Posterior cingulate gyrus (tissue), 11 donors: ENCODE measurements at regions not wholly inside any gene's neighbourhood (a gene's known extent, or its start where the extent isn't known, plus 50 kb on each side); places are given as distances from the start of the nearest gene placed in this dataset.

ENCODE experiments used
- DNase-seq, 10 donors: peaks; one replicate each; pipeline versions ENCODE4 v3.0.0 to v3.0.0-alpha.2; 2020 to 2021; ENCODE audit warnings: mixed read lengths in 3 of 10
- intact Hi-C: fragments of 100-400 bp; cut with DNase I; formaldehyde crosslinking; loops from one replicate; pipeline ENCODE4 v1.15.1; 2023

DNA sequence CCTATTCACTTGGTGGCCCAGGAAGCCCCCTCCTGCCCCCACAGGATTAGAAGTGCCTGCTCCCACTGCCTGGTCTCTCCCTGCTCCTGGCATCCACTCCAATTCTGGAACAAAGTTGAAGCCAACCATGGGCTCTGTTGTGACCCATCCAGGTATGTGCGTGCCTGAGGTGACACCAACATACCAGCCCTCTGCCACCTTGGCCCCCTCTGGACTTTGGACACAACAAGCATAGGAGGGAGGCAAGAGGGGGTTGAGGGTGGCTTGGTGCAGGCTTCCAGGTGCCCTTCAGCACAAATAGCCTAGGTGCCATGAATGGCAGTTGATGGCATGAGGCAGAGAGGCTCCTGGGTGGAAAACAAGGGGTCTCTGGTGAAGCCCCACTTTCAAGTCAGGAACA lies 600.9 kb downstream of the SI start:
- peak in 1 of 10 donors; percentile 44 for DNase-seq
- intact Hi-C loops, result no loop called here

GRCh38 chr3:164476631-164477030 lies 601.7 kb downstream of the SI start:
- intact Hi-C loops, result no loop called here
- no peak for DNase-seq

DNA sequence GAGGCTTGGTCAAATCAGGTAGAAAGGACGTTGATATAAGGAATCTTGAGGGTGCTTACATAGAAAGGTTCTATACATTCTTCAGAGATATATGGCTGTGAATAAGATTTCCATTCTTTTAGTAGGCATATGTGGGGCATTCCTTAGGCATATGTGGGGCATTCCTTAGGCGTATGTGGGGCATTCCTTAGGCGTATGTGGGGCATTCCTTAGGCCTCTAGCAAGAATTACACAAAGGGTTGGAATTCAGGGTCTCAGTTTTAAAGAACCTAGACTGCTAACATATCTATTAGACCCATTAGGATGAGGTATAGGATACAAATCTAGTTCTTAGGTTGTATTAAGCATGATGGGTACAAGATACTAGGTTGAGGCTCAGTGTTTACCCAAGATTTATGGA lies 607.8 kb downstream of the SI start:
- intact Hi-C loops, result no loop called here

GRCh38 chr3:164468055-164468454 lies 610.2 kb downstream of the SI start:
- no peak for DNase-seq
- intact Hi-C loops, result no loop called here

More for the DNA sequence above, 607.8 kb downstream of the SI start:
- no peak for DNase-seq

GRCh38 chr3:164467007-164467406 lies 611.3 kb downstream of the SI start:
- DNase-seq, result no peak
- intact Hi-C loops, result no loop called here

DNA sequence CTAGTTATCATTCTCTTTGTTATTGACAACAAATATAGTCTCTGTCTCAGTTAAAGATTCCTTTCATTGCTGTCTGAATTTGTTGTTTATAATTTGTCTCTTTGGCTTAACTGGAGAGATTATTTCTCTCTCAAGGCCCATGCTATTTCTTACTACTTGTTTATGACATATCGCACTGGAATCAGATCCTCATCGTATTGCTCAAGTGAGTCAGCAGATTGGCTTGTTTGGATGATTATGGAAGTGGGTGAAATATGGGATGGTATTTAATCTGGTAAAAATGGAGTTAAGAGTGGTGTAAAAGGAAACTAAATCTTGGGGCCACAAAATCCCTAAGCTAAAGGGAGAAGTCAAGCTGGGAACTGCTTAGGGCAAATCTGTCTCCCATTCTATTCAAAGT lies 613.1 kb downstream of the SI start:
- intact Hi-C loops, result no loop called here
- no peak for DNase-seq

DNA sequence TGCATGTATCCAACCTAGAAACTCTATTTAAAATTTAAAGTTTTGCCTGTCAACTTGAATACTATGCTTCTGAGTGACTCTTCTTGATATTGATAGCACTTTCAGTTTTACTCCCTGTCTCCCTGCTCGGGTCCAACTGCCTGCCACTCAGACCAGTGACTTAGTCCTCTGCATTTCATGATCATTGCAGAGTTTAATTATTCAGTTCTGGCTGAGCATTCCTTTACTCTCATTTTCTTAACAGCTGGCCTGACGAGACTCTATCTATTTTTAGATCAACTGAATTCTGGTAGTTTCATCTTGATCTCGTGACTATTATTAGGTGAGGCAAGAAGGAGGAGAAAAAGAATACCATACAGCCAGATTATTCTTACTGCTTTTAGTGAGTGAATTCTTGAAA lies 617.4 kb downstream of the SI start:
- no peak for DNase-seq
- intact Hi-C loops, result no loop called here

DNA sequence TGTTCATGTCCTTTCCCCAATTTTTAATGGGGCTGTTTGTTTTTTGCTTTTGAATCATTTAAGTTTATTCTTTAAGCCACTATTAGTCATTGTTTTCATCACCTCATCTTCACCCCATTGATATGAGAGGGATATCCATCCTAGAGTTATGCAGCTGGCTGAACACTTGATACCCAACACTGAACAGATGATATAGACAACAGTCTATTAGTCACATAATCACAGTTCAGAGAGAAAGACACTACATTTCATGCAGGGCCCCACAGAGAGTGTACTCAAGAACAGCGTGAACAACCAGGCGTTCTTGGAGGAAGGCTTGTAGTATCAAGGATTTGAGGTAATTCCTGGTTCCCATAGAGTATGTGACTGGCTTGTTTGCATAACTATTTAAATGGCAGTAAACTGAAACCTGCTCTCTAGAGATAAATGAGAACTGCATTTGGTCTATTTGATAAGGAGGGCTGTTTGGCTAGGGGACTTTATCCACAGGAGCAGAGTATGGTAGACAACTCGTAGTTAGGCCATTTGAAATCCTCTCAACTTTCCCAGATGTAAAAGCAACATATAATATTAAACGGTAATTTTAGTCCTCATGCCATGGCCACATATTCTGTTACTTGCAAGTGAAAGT lies 618.7 kb downstream of the SI start:
- no peak for DNase-seq
- intact Hi-C loops, result no loop called here

- DNase-seq, result no peak
- intact Hi-C loops, result no loop called here
Observed at GRCh38 chr3:164458986-164459385, 619.3 kb downstream of the SI start.

DNA sequence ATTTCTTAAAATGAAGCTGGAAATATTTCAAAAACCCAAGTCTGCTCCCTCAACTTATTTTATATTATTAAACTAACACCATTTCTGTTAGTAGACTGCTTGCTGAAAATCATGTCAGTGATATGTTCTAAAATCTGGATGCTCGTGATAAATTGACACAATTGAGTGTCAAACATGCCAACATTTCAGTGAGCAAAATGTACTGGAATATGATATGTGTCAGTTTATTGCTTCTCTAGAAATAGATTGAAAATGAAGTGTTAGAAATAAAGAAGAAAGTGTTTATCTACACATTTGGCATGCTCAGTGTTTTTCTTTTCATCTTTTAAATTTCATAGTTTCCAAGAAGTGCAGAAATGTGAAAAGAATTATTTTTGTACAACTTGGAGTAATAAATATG lies 624.6 kb downstream of the SI start:
- intact Hi-C loops, result no loop called here
- no peak for DNase-seq

- intact Hi-C loops, result no loop called here
- DNase-seq, result no peak
Observed at GRCh38 chr3:164452707-164453106, 625.6 kb downstream of the SI start.

- intact Hi-C loops, result no loop called here
- peak in 1 of 10 donors; percentile 34 for DNase-seq
Observed at GRCh38 chr3:164451072-164451910, 627.0 kb downstream of the SI start.

GRCh38 chr3:164450276-164450905 lies 627.9 kb downstream of the SI start:
- no peak for DNase-seq
- intact Hi-C loops, result no loop called here

DNA sequence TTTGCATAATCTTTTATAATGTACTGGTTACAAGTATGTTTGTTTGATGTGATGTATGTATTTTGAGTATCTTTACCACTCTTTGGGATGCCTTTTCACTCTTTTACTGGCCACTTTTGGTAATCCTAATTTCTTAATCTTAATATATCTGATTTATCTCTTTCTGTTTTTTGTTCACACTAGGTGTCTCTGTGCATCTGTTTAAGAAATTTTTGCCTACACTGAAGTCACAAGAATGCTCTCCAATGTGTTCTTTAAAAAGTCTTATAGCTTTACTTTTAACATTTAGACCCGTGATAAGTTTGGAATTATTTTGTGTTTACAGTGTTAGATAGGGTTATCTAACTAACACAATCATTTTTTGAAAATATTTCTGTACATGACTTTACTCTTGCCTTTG lies 659.1 kb downstream of the SI start:
- intact Hi-C loops, result no loop called here
- DNase-seq, result no peak

GRCh38 chr3:164418414-164418813 lies 659.9 kb downstream of the SI start:
- DNase-seq, result no peak
- intact Hi-C loops, result no loop called here

- intact Hi-C loops, result no loop called here
- no peak for DNase-seq
Observed at GRCh38 chr3:164417955-164418354, 660.3 kb downstream of the SI start.

GRCh38 chr3:164416491-164417222 lies 661.6 kb downstream of the SI start:
- intact Hi-C loops, result no loop called here
- no peak for DNase-seq

- intact Hi-C loops, result no loop called here
- DNase-seq, result no peak
Observed at GRCh38 chr3:164408326-164408725, 670.0 kb downstream of the SI start.

DNA sequence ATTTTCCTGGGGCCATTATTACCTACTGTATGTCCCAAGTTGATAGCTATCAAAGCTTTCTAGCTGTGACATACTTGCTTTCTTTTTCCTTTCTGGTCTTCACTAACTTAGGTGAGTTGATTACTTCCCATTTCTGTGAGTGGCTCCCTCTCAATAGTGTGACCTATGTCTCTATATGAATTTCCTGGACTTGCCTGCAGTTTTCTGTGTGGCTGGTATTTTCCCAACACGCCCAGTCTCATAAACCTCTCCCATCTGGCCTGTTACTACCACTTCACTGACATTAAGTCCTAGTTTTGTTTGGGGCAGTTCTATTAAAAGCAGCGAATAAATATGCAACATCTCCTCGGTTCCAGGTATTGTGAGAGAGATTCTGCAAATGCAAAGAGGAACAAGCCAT lies 671.2 kb downstream of the SI start:
- no peak for DNase-seq
- intact Hi-C loops, result no loop called here

DNA sequence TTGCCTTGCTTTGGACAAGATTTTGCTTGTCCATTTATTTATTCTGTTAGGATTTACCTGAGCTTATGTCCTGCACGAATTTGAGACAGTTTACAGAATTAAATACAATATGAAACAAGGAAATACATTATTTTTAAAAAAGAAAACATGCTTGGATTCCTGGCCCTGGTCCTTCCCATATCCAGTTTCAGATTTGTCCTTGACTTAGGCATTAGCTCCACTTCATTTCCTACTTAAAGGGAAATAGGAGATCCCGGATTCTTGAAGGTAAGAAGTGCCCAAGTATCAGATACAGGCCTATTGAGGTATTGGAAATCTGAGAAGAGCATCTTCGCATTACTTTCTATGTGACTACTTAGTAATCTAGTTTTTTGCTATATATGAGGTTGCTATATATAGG lies 672.0 kb downstream of the SI start:
- intact Hi-C loops, result no loop called here
- DNase-seq, result no peak

GRCh38 chr3:164401923-164402322 lies 676.4 kb downstream of the SI start:
- DNase-seq, result peak in 3 of 10 donors; percentile 26 to 85 (median 61)

More at GRCh38 chr3:164401923-164402322, 676.4 kb downstream of the SI start:
- intact Hi-C loops, result no loop called here
